Activated CD4-positive, alpha-beta memory T cell treated with anti-CD3 and anti-CD28 coated beads, Interleukin-2, amount 10 ng/mL, durations not matched to agents 7 days and 5 days (primary cell): ENCODE measurements at regions not wholly inside any gene's neighbourhood (a gene's known extent, or its start where the extent isn't known, plus 50 kb on each side); places are given as distances from the start of the nearest gene placed in this dataset.
"Not testable (repeated sequence)": the region's sequence is repeated elsewhere in the genome, so short reads cannot be mapped to it uniquely, and the experiment has no call there.

ENCODE experiments used
- CTCF ChIA-PET: fragments of 350-600 bp; sonication (Branson Sonifier 250); formaldehyde crosslinking; loops from one replicate; lab custom pipeline; 2021; ENCODE audit warnings: antibody characterized with exemption, inconsistent platforms; lab: Charles Lee
- POLR2A ChIA-PET: fragments of 350-600 bp; sonication (Branson Sonifier 250); formaldehyde crosslinking; loops from one replicate; lab custom pipeline; 2021; ENCODE audit warnings: antibody characterized with exemption; lab: Charles Lee
- DNase-seq: peaks from one replicate; pipeline ENCODE4 v3.0.0-alpha.2; 2020
- H3K27ac Mint-ChIP-seq: one replicate; pipeline ENCODE4 v1.8.0; 2021; ENCODE audit warnings: mild to moderate bottlenecking, mixed read lengths
- H3K27me3 Mint-ChIP-seq: one replicate; pipeline ENCODE4 v1.8.0; 2021; ENCODE audit warnings: mixed read lengths
- H3K36me3 Mint-ChIP-seq: one replicate; pipeline ENCODE4 v1.8.0; 2021; ENCODE audit warnings: low read depth, mixed read lengths
- H3K4me1 Mint-ChIP-seq: one replicate; pipeline ENCODE4 v1.8.0; 2021; ENCODE audit warnings: mixed read lengths
- H3K4me3 Mint-ChIP-seq: one replicate; pipeline ENCODE4 v1.8.0; 2021; ENCODE audit warnings: mild to moderate bottlenecking, mixed read lengths
- H3K9me3 Mint-ChIP-seq: one replicate; pipeline ENCODE4 v1.8.0; 2021; ENCODE audit warnings: mixed read lengths

DNA sequence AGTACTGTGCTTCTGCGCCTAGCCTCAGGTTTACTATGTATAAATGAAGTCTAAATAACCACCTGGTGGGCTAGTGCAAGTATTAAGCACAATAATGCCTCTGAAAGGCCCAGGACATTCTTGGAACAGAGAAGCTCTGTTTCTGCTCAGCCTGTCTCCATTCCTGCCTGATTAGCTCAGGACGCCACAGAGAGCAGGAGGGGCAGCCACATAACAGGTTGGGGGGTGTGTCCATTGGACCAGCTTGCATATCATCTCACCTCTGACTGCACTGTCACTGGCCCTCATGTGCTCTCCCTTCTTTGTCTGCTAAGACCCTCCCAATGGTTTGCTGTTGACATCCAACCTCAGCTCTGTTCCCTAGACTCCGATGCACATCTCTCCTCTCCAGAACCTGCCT, 52.8 kb upstream of the IKZF1 start:
- H3K4me3 Mint-ChIP-seq, result no peak overlapping the region
- ChIA-PET CTCF (interaction anchor here (1.3 to 1.5 kb wide), 2 partner anchors 9 to 24 kb away, joined by 3 read pairs; no protein-coding TSS in a partner anchor), POLR2A (interaction anchor here (0.9 to 1.8 kb wide), 4 partner anchors 14 to 59 kb away, joined by 3 to 6 read pairs (median 4); no protein-coding TSS in a partner anchor)
- peaks cover 12% of the 10 kb centered on the region for H3K9me3 Mint-ChIP-seq
- no peaks in the 10 kb centered on the region for H3K27me3 Mint-ChIP-seq
- H3K36me3 Mint-ChIP-seq, result peaks cover 25% of the 10 kb centered on the region
- H3K4me1 Mint-ChIP-seq, result peaks cover 1% of the 10 kb centered on the region
- H3K27ac Mint-ChIP-seq, result no peak overlapping the region
- DNase-seq, result no peak

DNA sequence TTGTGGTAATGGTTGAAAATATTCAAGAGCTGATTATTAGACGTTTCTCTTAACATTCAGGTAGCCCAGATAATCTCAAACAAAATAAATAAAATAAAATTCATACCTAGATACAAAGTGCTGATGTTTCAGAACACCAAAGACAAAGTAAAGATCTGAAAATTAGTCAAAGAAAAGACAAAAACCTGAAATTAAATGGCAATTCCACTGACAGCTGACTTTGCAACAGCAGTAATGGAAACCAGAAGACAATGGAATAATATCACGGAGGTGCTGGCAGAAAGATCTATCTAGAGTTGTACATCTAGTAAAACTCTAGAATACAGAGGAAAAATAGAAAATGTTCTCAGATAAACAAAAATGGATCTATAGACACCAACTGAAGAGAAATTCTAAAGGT, 58.0 kb upstream of the IKZF1 start:
- no peak for DNase-seq
- Mint-ChIP-seq H3K27ac (no peak overlapping the region), H3K9me3 (peaks cover 28% of the 10 kb centered on the region), H3K4me1 (peaks cover 3% of the 10 kb centered on the region), H3K4me3 (no peak overlapping the region), H3K27me3 (no peaks in the 10 kb centered on the region), H3K36me3 (peaks cover 32% of the 10 kb centered on the region)
- POLR2A ChIA-PET, result no interaction called here
- CTCF ChIA-PET, result interaction anchor here (0.5 to 1.0 kb wide), 2 partner anchors 16 to 46 kb away, joined by 4 to 5 read pairs; no protein-coding TSS in a partner anchor

DNA sequence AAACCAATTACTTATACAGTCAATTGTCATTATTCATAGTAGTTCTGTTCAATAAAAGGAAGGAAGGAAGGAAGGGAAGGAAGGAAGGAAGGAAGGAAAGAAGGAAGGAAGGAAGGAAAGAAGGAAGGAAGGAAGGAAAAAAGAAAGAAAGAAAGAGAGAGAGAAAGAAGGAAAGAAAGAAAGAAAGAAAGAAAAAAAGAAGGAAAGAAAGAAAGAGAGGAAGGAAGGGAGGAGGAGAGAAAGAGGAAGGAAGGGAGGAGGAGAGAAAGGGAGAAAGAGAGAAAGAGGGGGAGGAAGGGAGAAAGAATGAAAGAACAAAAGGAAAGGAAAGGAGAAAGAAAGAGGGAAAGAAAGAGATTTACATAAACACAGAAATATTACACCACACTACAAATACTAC, 62.4 kb upstream of the IKZF1 start:
- H3K4me1 Mint-ChIP-seq, result peaks cover 13% of the 10 kb centered on the region
- H3K4me3 Mint-ChIP-seq, H3K27ac Mint-ChIP-seq, DNase-seq, H3K27me3 Mint-ChIP-seq: not testable (repeated sequence)
- CTCF ChIA-PET, result interaction anchor here (1.5 kb wide), 1 partner anchor 26 kb away, joined by 6 read pairs; no protein-coding TSS in a partner anchor
- POLR2A ChIA-PET, result interaction anchor here (1.1 to 1.2 kb wide), 2 partner anchors 31 to 63 kb away, joined by 3 read pairs; no protein-coding TSS in a partner anchor
- H3K9me3 Mint-ChIP-seq, result peaks cover 37% of the 10 kb centered on the region
- peaks cover 36% of the 10 kb centered on the region for H3K36me3 Mint-ChIP-seq

- ChIA-PET POLR2A (interaction anchor here (0.9 to 1.2 kb wide), 3 partner anchors 13 to 65 kb away, joined by 3 to 4 read pairs (median 3); no protein-coding TSS in a partner anchor), CTCF (interaction anchor here (1.2 kb wide), 1 partner anchor 11 kb away, joined by 4 read pairs; no protein-coding TSS in a partner anchor)
- H3K36me3 Mint-ChIP-seq, result peaks cover 38% of the 10 kb centered on the region
- not testable (repeated sequence) for H3K27me3 Mint-ChIP-seq, H3K27ac Mint-ChIP-seq, H3K4me3 Mint-ChIP-seq, DNase-seq
- peaks cover 15% of the 10 kb centered on the region for H3K4me1 Mint-ChIP-seq
- peaks cover 38% of the 10 kb centered on the region for H3K9me3 Mint-ChIP-seq
Observed at GRCh38 chr7:50240699-50241098, 63.8 kb upstream of the IKZF1 start.

- Mint-ChIP-seq H3K4me1 (peaks cover 42% of the 10 kb centered on the region), H3K9me3 (peaks cover 22% of the 10 kb centered on the region), H3K27ac (no peak overlapping the region), H3K36me3 (peaks cover 31% of the 10 kb centered on the region), H3K4me3 (no peak overlapping the region), H3K27me3 (no peaks in the 10 kb centered on the region)
- ChIA-PET POLR2A (interaction anchor here (0.6 to 6.1 kb wide), 7 partner anchors 9 to 86 kb away, joined by 3 to 103 read pairs (median 3); partner anchors contain the start of gene IKZF1), CTCF (interaction anchor here (0.6 to 1.9 kb wide), 15 partner anchors 8 to 188 kb away, joined by 3 to 8 read pairs (median 4); no protein-coding TSS in a partner anchor)
- no peak for DNase-seq
Observed at GRCh38 chr7:50229964-50230363, 74.6 kb upstream of the IKZF1 start.

GRCh38 chr7:50228148-50228547, 76.4 kb upstream of the IKZF1 start:
- H3K4me1 Mint-ChIP-seq, result peaks cover 42% of the 10 kb centered on the region
- H3K36me3 Mint-ChIP-seq, result peaks cover 33% of the 10 kb centered on the region
- H3K4me3 Mint-ChIP-seq, result peak overlapping the region; percentile 62
- H3K27me3 Mint-ChIP-seq, result no peaks in the 10 kb centered on the region
- POLR2A ChIA-PET, result interaction anchor here (0.7 to 6.1 kb wide), 21 partner anchors 13 to 139 kb away, joined by 3 to 103 read pairs (median 5); partner anchors contain the start of gene IKZF1
- CTCF ChIA-PET, result interaction anchor here (1.1 to 3.7 kb wide), 10 partner anchors 10 to 135 kb away, joined by 3 to 32 read pairs (median 7); no protein-coding TSS in a partner anchor
- peak overlapping the region; percentile 94 for H3K27ac Mint-ChIP-seq
- peaks cover 17% of the 10 kb centered on the region for H3K9me3 Mint-ChIP-seq
- DNase-seq, result no peak

DNA sequence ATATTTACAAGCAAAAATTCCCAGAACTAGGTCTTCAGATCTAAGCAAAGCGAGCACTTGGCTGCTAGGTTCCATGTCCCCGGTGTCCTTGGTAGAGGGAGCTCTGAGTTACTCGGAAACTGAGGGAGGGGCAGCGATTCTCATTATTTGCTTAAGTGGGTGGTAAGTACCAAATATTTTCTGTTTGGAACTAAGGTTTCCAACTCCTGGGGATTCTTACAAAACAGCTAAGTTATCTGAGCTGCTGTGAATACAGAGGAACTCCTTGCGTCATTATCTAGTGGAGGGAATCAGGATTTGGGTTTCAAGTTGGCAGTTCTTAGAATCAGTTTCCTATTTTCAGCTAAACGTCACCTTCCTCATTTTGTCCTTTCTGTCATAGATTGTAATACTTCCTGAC, 76.8 kb upstream of the IKZF1 start:
- no peaks in the 10 kb centered on the region for H3K27me3 Mint-ChIP-seq
- H3K9me3 Mint-ChIP-seq, result peaks cover 17% of the 10 kb centered on the region
- H3K4me3 Mint-ChIP-seq, result peak overlapping the region; percentile 62
- H3K36me3 Mint-ChIP-seq, result peaks cover 30% of the 10 kb centered on the region
- peaks cover 42% of the 10 kb centered on the region for H3K4me1 Mint-ChIP-seq
- ChIA-PET POLR2A (interaction anchor here (0.7 to 6.1 kb wide), 23 partner anchors 13 to 140 kb away, joined by 3 to 103 read pairs (median 5); partner anchors contain the start of gene IKZF1), CTCF (interaction anchor here (0.8 to 3.7 kb wide), 13 partner anchors 10 to 190 kb away, joined by 3 to 32 read pairs (median 5); no protein-coding TSS in a partner anchor)
- peak overlapping the region; percentile 94 for H3K27ac Mint-ChIP-seq
- DNase-seq, result no peak

DNA sequence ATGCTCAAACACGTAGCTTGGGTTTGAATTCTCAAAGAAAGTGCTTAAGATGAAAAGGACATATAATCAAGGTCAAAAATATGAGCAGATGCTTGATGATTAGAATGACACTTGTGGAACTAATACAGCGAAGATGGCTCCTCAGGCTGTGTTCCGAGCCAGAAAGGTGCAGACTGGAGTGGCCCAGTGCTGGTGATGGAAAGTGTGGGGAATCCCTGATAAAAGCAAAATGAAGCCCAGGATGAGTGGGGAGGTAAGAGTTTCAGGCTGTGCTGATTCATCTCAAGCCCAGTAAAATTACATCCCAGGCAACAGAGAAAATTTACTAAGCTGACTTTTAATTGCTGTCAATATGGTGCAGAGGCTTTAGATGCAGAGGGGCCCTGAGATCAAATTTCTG, 77.8 kb upstream of the IKZF1 start:
- no peak for DNase-seq
- Mint-ChIP-seq H3K4me1 (peaks cover 42% of the 10 kb centered on the region), H3K36me3 (peaks cover 35% of the 10 kb centered on the region), H3K27me3 (no peaks in the 10 kb centered on the region), H3K4me3 (peak overlapping the region; percentile 54), H3K9me3 (peaks cover 22% of the 10 kb centered on the region), H3K27ac (peak overlapping the region; percentile 94)
- ChIA-PET CTCF (interaction anchor here (1.1 to 3.7 kb wide), 10 partner anchors 16 to 191 kb away, joined by 3 to 32 read pairs (median 6); no protein-coding TSS in a partner anchor), POLR2A (interaction anchor here (0.6 to 6.1 kb wide), 17 partner anchors 8 to 142 kb away, joined by 3 to 103 read pairs (median 6); partner anchors contain the start of gene IKZF1)

- no peaks in the 10 kb centered on the region for H3K27me3 Mint-ChIP-seq
- H3K4me1 Mint-ChIP-seq, result peaks cover 42% of the 10 kb centered on the region
- H3K27ac Mint-ChIP-seq, result peak overlapping the region; percentile 94
- no peak for DNase-seq
- ChIA-PET CTCF (interaction anchor here (1.2 to 3.7 kb wide), 5 partner anchors 20 to 113 kb away, joined by 3 to 32 read pairs (median 11); no protein-coding TSS in a partner anchor), POLR2A (interaction anchor here (0.6 to 6.1 kb wide), 12 partner anchors 12 to 121 kb away, joined by 3 to 103 read pairs (median 13); partner anchors contain the start of gene IKZF1)
- peak overlapping the region; percentile 54 for H3K4me3 Mint-ChIP-seq
- peaks cover 24% of the 10 kb centered on the region for H3K9me3 Mint-ChIP-seq
- H3K36me3 Mint-ChIP-seq, result peaks cover 37% of the 10 kb centered on the region
Observed at GRCh38 chr7:50226145-50226544, 78.4 kb upstream of the IKZF1 start.

GRCh38 chr7:50221433-50221832, 83.1 kb upstream of the IKZF1 start:
- H3K9me3 Mint-ChIP-seq, result peaks cover 21% of the 10 kb centered on the region
- H3K27ac Mint-ChIP-seq, result no peak overlapping the region
- DNase-seq, result no peak
- H3K4me1 Mint-ChIP-seq, result peaks cover 24% of the 10 kb centered on the region
- no peaks in the 10 kb centered on the region for H3K27me3 Mint-ChIP-seq
- H3K36me3 Mint-ChIP-seq, result peaks cover 29% of the 10 kb centered on the region
- ChIA-PET CTCF (interaction anchor here (1.7 kb wide), 1 partner anchor 15 kb away, joined by 4 read pairs; no protein-coding TSS in a partner anchor), POLR2A (interaction anchor here (0.9 to 1.1 kb wide), 2 partner anchors 8 to 53 kb away, joined by 3 to 4 read pairs; no protein-coding TSS in a partner anchor)
- no peak overlapping the region for H3K4me3 Mint-ChIP-seq

DNA sequence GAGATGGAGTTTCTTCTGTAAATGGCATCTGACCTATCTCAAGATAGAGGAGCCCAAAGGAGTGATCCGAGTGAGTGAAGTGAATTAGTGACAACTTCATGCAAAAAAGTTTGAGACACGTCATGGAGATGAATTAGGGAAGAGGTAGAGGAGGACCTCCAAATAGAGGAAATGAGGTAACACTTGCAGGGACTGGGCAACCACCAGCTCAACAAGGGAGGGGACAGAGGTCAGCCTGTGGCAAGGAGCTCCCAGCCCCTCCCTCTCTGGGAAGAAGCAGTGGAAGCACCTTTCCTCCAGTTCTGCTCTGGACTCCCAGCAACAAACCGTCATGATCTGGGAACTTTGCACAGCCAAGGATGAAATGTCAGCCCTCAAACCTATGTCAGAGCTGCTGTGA, 83.5 kb upstream of the IKZF1 start:
- no peak for DNase-seq
- CTCF ChIA-PET, result interaction anchor here (1.7 kb wide), 1 partner anchor 15 kb away, joined by 4 read pairs; no protein-coding TSS in a partner anchor
- Mint-ChIP-seq H3K27ac (no peak overlapping the region), H3K4me3 (no peak overlapping the region), H3K36me3 (peaks cover 29% of the 10 kb centered on the region), H3K27me3 (no peaks in the 10 kb centered on the region), H3K4me1 (peaks cover 24% of the 10 kb centered on the region), H3K9me3 (peaks cover 21% of the 10 kb centered on the region)
- POLR2A ChIA-PET, result interaction anchor here (1.1 kb wide), 1 partner anchor 9 kb away, joined by 3 read pairs; no protein-coding TSS in a partner anchor

DNA sequence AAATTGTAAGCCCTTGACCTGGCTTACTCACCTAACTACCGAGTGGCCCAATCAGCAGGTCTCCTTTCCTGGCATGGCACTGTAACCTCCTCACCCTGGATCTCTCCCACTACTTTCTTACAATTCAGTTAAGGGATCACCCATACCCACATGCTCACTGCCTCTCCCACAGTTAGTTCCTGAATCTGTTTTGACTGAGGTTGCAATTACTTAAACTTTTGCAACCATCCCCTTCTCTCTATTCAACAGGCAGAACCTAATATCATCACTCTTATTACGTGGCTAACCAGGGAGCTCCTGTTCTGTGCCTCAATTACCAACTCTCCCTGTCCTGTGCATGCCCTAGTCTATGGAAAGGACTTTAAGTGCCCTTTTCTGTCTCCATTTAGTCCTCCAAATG, 84.2 kb upstream of the IKZF1 start:
- Mint-ChIP-seq H3K4me3 (no peak overlapping the region), H3K27me3 (no peaks in the 10 kb centered on the region), H3K36me3 (peaks cover 29% of the 10 kb centered on the region), H3K4me1 (peaks cover 24% of the 10 kb centered on the region), H3K27ac (no peak overlapping the region), H3K9me3 (peaks cover 21% of the 10 kb centered on the region)
- POLR2A ChIA-PET, result no interaction called here
- CTCF ChIA-PET, result no interaction called here
- no peak for DNase-seq
